Mesothelial cell of epicardium (in vitro differentiated cells): ENCODE measurements at regions not wholly inside any gene's neighbourhood (a gene's known extent, or its start where the extent isn't known, plus 50 kb on each side); places are given as distances from the start of the nearest gene placed in this dataset.

Experiments used
- DNase-seq, 2 experiments: peaks; one replicate each; pipeline ENCODE4 v3.0.0; 2021; ENCODE audit warnings: low spot score in 2 of 2; ENCODE audit not compliant: unreplicated experiment in 2 of 2
- H3K27ac Mint-ChIP-seq: 2 replicates; pipeline ENCODE4 v1.8.0; 2021; ENCODE audit warnings: mixed read lengths
- H3K27me3 Mint-ChIP-seq: 2 replicates; pipeline ENCODE4 v1.8.0; 2021; ENCODE audit warnings: low read depth, mixed read lengths
- H3K36me3 Mint-ChIP-seq: 2 replicates; pipeline ENCODE4 v1.8.0; 2021; ENCODE audit warnings: mixed read lengths
- H3K4me1 Mint-ChIP-seq: 2 replicates; pipeline ENCODE4 v1.8.0; 2021; ENCODE audit warnings: mixed read lengths
- H3K4me3 Mint-ChIP-seq: 2 replicates; pipeline ENCODE4 v1.8.0; 2021; ENCODE audit warnings: mild to moderate bottlenecking, moderate library complexity, mixed read lengths
- H3K9me3 Mint-ChIP-seq: 2 replicates; pipeline ENCODE4 v1.8.0; 2021; ENCODE audit warnings: mixed read lengths
- TF ChIP-seq, protein P1 (sequence below): fragments of 200-600 bp; sonication (generic); IDR thresholded peaks from one replicate; pipeline ENCODE4 v1.5.0; 2021; ENCODE audit warnings: antibody characterized with exemption; ENCODE audit not compliant: unreplicated experiment

DNA sequence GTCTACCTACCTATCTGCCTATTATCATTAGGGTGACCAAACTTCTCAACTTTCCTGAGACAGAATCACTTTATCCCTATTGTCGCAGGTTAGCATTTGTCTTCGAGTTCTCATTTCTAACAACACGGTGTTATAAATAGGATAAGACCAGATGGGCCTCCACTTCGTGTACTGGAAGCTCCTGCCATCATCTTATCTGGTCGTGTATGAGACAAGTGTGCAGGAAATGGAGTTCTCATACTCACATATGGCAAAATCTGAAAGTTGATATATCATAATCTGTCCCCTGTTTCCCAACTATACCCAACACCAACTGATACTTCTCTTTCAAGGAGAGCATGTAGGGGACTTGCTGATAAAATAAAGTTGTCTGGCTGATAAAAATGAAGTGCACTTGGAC, 287.4 kb upstream of the FOXK1 start:
- Mint-ChIP-seq H3K4me1 (no peaks in the 10 kb centered on the region), H3K9me3 (peaks cover 63% of the 10 kb centered on the region), H3K36me3 (peaks cover 8% of the 10 kb centered on the region), H3K27ac (no peak overlapping the region), H3K27me3 (no peaks in the 10 kb centered on the region), H3K4me3 (no peak overlapping the region)
- TF ChIP-seq, protein P1, sequence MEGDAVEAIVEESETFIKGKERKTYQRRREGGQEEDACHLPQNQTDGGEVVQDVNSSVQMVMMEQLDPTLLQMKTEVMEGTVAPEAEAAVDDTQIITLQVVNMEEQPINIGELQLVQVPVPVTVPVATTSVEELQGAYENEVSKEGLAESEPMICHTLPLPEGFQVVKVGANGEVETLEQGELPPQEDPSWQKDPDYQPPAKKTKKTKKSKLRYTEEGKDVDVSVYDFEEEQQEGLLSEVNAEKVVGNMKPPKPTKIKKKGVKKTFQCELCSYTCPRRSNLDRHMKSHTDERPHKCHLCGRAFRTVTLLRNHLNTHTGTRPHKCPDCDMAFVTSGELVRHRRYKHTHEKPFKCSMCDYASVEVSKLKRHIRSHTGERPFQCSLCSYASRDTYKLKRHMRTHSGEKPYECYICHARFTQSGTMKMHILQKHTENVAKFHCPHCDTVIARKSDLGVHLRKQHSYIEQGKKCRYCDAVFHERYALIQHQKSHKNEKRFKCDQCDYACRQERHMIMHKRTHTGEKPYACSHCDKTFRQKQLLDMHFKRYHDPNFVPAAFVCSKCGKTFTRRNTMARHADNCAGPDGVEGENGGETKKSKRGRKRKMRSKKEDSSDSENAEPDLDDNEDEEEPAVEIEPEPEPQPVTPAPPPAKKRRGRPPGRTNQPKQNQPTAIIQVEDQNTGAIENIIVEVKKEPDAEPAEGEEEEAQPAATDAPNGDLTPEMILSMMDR, result no peak
- no peak for DNase-seq

DNA sequence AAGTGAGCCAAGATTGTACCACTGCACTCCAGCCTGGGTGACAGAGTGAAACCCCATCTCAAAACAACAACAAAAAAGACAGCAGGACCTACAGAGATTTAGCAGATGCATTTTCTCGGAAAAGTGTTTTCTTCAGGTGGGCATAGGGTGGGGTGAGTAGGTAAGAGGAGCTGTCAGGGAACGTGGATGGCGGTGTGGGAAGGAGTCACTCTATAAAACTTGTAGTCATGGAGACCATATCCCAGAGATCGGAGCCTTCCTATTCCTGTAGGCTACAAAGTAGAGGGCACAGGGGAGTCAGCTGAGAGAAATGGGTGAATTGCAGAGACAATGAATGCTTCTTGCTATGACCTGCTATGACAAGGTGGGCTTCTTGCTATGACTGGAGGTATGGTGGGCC, 283.0 kb upstream of the FOXK1 start:
- Mint-ChIP-seq H3K4me3 (no peak overlapping the region), H3K36me3 (no peaks in the 10 kb centered on the region), H3K27ac (no peak overlapping the region), H3K4me1 (no peaks in the 10 kb centered on the region), H3K9me3 (peaks cover 77% of the 10 kb centered on the region), H3K27me3 (no peaks in the 10 kb centered on the region)
- DNase-seq, result no peak
- TF ChIP-seq, protein P1, result no peak

DNA sequence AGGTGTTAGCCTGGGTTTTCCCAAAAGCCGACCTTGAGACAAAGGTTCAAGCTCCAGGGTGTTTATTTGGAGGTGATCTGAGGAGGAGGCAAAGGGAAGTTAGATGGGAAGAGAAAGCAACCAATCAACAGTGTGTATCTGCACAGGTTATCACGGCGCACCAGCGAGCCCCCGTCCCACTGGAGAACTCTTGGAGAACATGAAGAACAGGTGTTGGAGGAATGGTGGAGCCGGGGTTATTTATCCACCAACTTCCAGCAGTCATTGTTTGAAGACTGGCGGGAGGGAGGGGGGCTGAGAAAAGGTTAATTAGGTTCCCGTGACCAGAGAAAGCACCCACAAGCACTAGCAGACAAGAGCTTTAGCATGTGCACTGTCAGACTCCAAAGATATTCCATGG, 282.5 kb upstream of the FOXK1 start:
- no peak for DNase-seq
- H3K27me3 Mint-ChIP-seq, result no peaks in the 10 kb centered on the region
- no peaks in the 10 kb centered on the region for H3K36me3 Mint-ChIP-seq
- H3K4me3 Mint-ChIP-seq, result no peak overlapping the region
- no peak overlapping the region for H3K27ac Mint-ChIP-seq
- TF ChIP-seq, protein P1, result no peak
- H3K9me3 Mint-ChIP-seq, result peaks cover 77% of the 10 kb centered on the region
- H3K4me1 Mint-ChIP-seq, result no peaks in the 10 kb centered on the region

DNA sequence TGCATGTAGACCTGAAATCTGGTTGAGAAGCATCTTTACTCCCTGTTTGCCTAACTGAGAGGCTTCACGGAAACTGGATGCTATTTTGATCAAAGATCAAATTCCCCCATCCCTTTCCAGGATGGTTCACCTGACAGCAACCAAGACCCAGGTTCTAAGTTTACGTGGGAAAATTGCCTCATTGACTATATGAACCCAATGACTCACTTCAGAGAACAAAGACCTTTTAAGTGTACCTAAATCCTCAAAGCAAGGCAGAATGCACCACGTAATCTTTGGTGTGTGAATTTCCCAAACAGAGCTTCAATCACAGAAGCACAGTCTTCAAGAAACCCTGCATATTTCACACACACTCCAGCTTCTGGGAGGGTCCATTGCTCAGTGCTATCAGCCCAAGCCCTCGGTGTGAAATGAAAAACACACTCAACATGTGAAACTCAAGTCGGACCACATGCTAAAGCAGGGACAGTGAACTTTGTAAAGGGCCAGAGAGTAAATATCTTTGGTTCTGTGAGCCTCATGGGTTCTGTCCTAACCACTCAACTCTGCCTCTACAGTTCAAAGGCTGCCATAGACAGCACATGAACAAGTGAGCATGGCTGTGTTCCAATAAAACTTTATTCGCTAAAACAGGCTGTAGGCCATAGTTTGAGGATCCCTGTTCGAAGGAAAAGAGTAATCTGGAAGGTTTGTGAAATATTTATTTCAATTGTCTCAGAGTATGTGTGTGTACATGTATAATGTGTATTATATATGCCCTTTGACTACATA, 275.6 kb upstream of the FOXK1 start:
- DNase-seq, result no peak
- Mint-ChIP-seq H3K9me3 (peaks cover 50% of the 10 kb centered on the region), H3K4me1 (no peaks in the 10 kb centered on the region), H3K36me3 (no peaks in the 10 kb centered on the region), H3K27ac (no peak overlapping the region), H3K4me3 (no peak overlapping the region), H3K27me3 (no peaks in the 10 kb centered on the region)
- TF ChIP-seq, protein P1, result no peak

DNA sequence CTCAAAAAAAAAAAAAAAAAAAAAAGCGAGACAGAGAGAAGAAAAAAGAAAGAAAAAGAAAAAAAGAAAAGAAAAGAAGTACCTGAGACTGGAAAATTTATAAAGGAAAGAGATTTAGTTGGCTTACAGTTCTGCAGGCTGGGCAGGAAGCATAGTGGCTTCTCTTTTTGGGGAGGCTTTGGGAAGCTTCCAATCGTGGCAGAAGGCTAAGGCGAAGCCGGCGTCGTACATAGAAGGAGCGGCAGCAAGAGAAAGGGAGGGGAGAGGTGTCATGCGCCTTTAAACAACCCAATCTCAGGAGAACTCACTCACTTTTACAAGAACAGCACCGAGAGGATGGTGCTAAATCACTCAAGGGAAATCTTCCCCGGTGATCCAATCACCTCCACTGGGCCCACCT, 272.1 kb upstream of the FOXK1 start:
- no peak overlapping the region for H3K27ac Mint-ChIP-seq
- TF ChIP-seq, protein P1, result no peak
- H3K36me3 Mint-ChIP-seq, result no peaks in the 10 kb centered on the region
- H3K27me3 Mint-ChIP-seq, result no peaks in the 10 kb centered on the region
- no peaks in the 10 kb centered on the region for H3K4me1 Mint-ChIP-seq
- no peak overlapping the region for H3K4me3 Mint-ChIP-seq
- no peak for DNase-seq
- peaks cover 39% of the 10 kb centered on the region for H3K9me3 Mint-ChIP-seq
